CD4-positive, CD25-positive, alpha-beta regulatory T cell (primary cell): ENCODE measurements at regions not wholly inside any gene's neighbourhood (a gene's known extent, or its start where the extent isn't known, plus 50 kb on each side); places are given as distances from the start of the nearest gene placed in this dataset.

Experiments used
- ATAC-seq, 2 donors: fragments of 150-1000 bp; cut with Tn5 transposase; one replicate each; pipeline ENCODE4 v1.10.0; 2021; ENCODE audit warnings: low read depth in 2 of 2, moderate number of reproducible peaks in 2 of 2, moderate library complexity in 1 of 2
- DNase-seq, 3 donors: peaks; one replicate each; pipeline versions ENCODE4 v3.0.0 to v3.0.0-alpha.2; 2012 to 2022; ENCODE audit warnings: mixed read lengths in 1 of 3
- H3K27ac ChIP-seq: one replicate; pipeline ENCODE4 v1.7.0; 2013; ENCODE audit warnings: mild to moderate bottlenecking, low read length; ENCODE audit not compliant: insufficient read depth, poor library complexity, severe bottlenecking
- H3K27me3 ChIP-seq: one replicate; pipeline ENCODE4 v1.7.0; 2013; ENCODE audit warnings: low read length; ENCODE audit not compliant: control insufficient read depth, insufficient read depth
- H3K36me3 ChIP-seq: one replicate; pipeline ENCODE4 v1.7.0; 2013; ENCODE audit warnings: mild to moderate bottlenecking, low read length, moderate library complexity; ENCODE audit not compliant: control insufficient read depth, insufficient read depth
- H3K4me1 ChIP-seq: 2 replicates; pipeline ENCODE4 v1.7.0; 2013; ENCODE audit warnings: mild to moderate bottlenecking, low read length; ENCODE audit not compliant: insufficient read depth, control insufficient read depth, poor library complexity, severe bottlenecking
- H3K4me3 ChIP-seq: one replicate; pipeline ENCODE4 v1.7.0; 2013; ENCODE audit warnings: low read depth, mild to moderate bottlenecking, low read length, moderate library complexity
- H3K9me3 ChIP-seq, 2 experiments: 1 replicate in 1 of 2; 2 replicates in 1 of 2; pipeline ENCODE4 v1.7.0; 2013; ENCODE audit warnings: low read length in 2 of 2, mild to moderate bottlenecking in 1 of 2, moderate library complexity in 1 of 2; ENCODE audit not compliant: control insufficient read depth in 2 of 2
- H3K27ac Mint-ChIP-seq, 3 donors: one replicate each; pipeline ENCODE4 v1.8.0; 2020 to 2022; ENCODE audit warnings: mild to moderate bottlenecking in 3 of 3, mixed read lengths in 3 of 3, moderate library complexity in 2 of 3
- H3K27me3 Mint-ChIP-seq: one replicate; pipeline ENCODE4 v1.8.0; 2022; ENCODE audit warnings: mild to moderate bottlenecking, mixed read lengths
- H3K36me3 Mint-ChIP-seq: one replicate; pipeline ENCODE4 v1.8.0; 2020; ENCODE audit warnings: mixed read lengths
- H3K4me1 Mint-ChIP-seq, 4 donors: one replicate each; pipeline ENCODE4 v1.8.0; 2020 to 2022; ENCODE audit warnings: mixed read lengths in 4 of 4, mild to moderate bottlenecking in 1 of 4
- H3K4me3 Mint-ChIP-seq, 4 donors: one replicate each; pipeline ENCODE4 v1.8.0; 2020 to 2022; ENCODE audit warnings: mild to moderate bottlenecking in 4 of 4, mixed read lengths in 4 of 4, moderate library complexity in 3 of 4
- H3K9me3 Mint-ChIP-seq, 7 donors: one replicate each; pipeline ENCODE4 v1.8.0; 2020 to 2022; ENCODE audit warnings: mixed read lengths in 7 of 7, mild to moderate bottlenecking in 3 of 7, moderate library complexity in 2 of 7

- DNase-seq (no peak), ATAC-seq (no peak)
- H3K9me3 ChIP-seq, result peaks cover 0 to 6% of the 10 kb centered on the region in 2 experiments
- no peaks in the 10 kb centered on the region for H3K27me3 Mint-ChIP-seq
- no peaks in the 10 kb centered on the region for H3K36me3 Mint-ChIP-seq
- H3K4me3 Mint-ChIP-seq, result no peak overlapping the region
- H3K27ac ChIP-seq, result no peak overlapping the region
- no peaks in the 10 kb centered on the region for H3K4me1 Mint-ChIP-seq
- no peaks in the 10 kb centered on the region for H3K4me1 ChIP-seq
- no peaks in the 10 kb centered on the region for H3K36me3 ChIP-seq
- H3K4me3 ChIP-seq, result no peak overlapping the region
- no peak overlapping the region for H3K27ac Mint-ChIP-seq
- H3K9me3 Mint-ChIP-seq, result peaks cover 0 to 15% (median 8%) of the 10 kb centered on the region in 7 donors
- no peaks in the 10 kb centered on the region for H3K27me3 ChIP-seq
Measured at GRCh38 chr4:188463909-188464308, 324.7 kb downstream of the TRIML1 start.

- no peak for DNase-seq
- no peaks in the 10 kb centered on the region for H3K27me3 ChIP-seq
- no peak overlapping the region for H3K4me3 ChIP-seq
- H3K36me3 Mint-ChIP-seq, result no peaks in the 10 kb centered on the region
- no peaks in the 10 kb centered on the region for H3K27me3 Mint-ChIP-seq
- H3K4me1 ChIP-seq, result no peaks in the 10 kb centered on the region
- ATAC-seq, result no peak
- H3K36me3 ChIP-seq, result no peaks in the 10 kb centered on the region
- H3K27ac ChIP-seq, result no peak overlapping the region
- peaks cover 0 to 6% of the 10 kb centered on the region in 2 experiments for H3K9me3 ChIP-seq
- H3K4me3 Mint-ChIP-seq, result no peak overlapping the region
- H3K9me3 Mint-ChIP-seq, result peaks cover 0 to 11% (median 7%) of the 10 kb centered on the region in 7 donors
- H3K4me1 Mint-ChIP-seq, result no peaks in the 10 kb centered on the region
- H3K27ac Mint-ChIP-seq, result no peak overlapping the region
Measured at GRCh38 chr4:188466001-188466400, 326.8 kb downstream of the TRIML1 start.

DNA sequence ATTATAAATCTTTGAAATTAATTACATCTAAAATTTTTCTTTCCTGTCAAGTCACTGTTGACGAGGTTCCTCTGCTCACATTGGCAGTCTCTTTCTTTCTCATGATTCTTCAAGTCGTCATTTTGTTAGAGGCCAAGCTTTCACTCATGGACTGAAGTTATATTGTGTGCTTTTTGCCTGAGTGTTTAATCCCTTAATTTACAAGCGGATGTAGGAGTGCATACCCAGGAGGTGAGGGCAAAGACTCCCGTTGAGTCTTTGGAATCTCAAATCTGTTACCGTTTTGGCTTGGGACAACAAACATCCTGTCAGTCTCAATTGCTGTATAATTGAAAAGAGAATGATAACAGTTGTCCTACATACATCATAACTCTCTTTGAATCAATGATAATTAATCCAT, 345.0 kb downstream of the TRIML1 start:
- Mint-ChIP-seq H3K27me3 (no peaks in the 10 kb centered on the region), H3K27ac (no peak overlapping the region), H3K36me3 (no peaks in the 10 kb centered on the region), H3K4me3 (no peak overlapping the region), H3K4me1 (no peaks in the 10 kb centered on the region), H3K9me3 (peaks cover 0 to 22% (median 5%) of the 10 kb centered on the region in 7 donors)
- H3K27me3 ChIP-seq, result no peaks in the 10 kb centered on the region
- no peak overlapping the region for H3K4me3 ChIP-seq
- no peaks in the 10 kb centered on the region for H3K9me3 ChIP-seq
- no peak for DNase-seq
- no peak for ATAC-seq
- no peaks in the 10 kb centered on the region for H3K4me1 ChIP-seq
- no peak overlapping the region for H3K27ac ChIP-seq
- H3K36me3 ChIP-seq, result no peaks in the 10 kb centered on the region

GRCh38 chr4:188485906-188486305, 346.7 kb downstream of the TRIML1 start:
- Mint-ChIP-seq H3K27ac (no peak overlapping the region), H3K27me3 (no peaks in the 10 kb centered on the region), H3K9me3 (peaks cover 0 to 22% (median 5%) of the 10 kb centered on the region in 7 donors), H3K4me3 (no peak overlapping the region), H3K4me1 (no peaks in the 10 kb centered on the region), H3K36me3 (no peaks in the 10 kb centered on the region)
- no peak for ATAC-seq
- DNase-seq, result no peak
- Histone ChIP-seq H3K9me3 (no peaks in the 10 kb centered on the region), H3K27me3 (no peaks in the 10 kb centered on the region), H3K27ac (no peak overlapping the region), H3K36me3 (no peaks in the 10 kb centered on the region), H3K4me3 (no peak overlapping the region), H3K4me1 (no peaks in the 10 kb centered on the region)

DNA sequence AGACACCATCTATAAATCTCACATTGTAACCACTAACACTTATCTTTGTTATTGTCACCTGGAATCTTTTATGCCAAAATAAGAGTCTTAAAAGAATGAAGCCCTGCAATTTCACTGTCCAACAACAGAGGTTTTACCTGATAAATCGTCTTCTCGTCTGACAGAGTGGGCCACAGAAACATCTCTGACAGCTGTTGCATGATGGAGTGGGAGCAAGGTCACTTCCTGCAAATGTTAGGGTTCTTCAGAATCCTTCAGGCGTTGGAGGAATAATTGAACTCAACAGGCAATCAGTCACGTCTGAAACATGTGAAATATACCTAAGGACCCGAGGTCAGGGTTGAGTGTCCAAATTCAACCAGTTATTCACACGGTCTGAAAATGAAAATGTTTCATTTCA, 353.6 kb downstream of the TRIML1 start:
- DNase-seq, result no peak
- no peaks in the 10 kb centered on the region for H3K27me3 ChIP-seq
- Mint-ChIP-seq H3K9me3 (peaks cover 2 to 19% (median 5%) of the 10 kb centered on the region in 7 donors), H3K36me3 (no peaks in the 10 kb centered on the region), H3K4me3 (no peak overlapping the region), H3K27ac (no peak overlapping the region), H3K27me3 (no peaks in the 10 kb centered on the region), H3K4me1 (no peaks in the 10 kb centered on the region)
- H3K9me3 ChIP-seq, result peaks cover 0 to 11% of the 10 kb centered on the region in 2 experiments
- no peak overlapping the region for H3K27ac ChIP-seq
- ATAC-seq, result no peak
- H3K4me1 ChIP-seq, result no peaks in the 10 kb centered on the region
- no peaks in the 10 kb centered on the region for H3K36me3 ChIP-seq
- H3K4me3 ChIP-seq, result no peak overlapping the region

- ATAC-seq, result no peak
- no peaks in the 10 kb centered on the region for H3K36me3 Mint-ChIP-seq
- no peak for DNase-seq
- H3K27me3 Mint-ChIP-seq, result peaks cover 4% of the 10 kb centered on the region
- no peaks in the 10 kb centered on the region for H3K27me3 ChIP-seq
- peaks cover 0 to 17% of the 10 kb centered on the region in 2 experiments for H3K9me3 ChIP-seq
- H3K4me1 ChIP-seq, result no peaks in the 10 kb centered on the region
- H3K9me3 Mint-ChIP-seq, result peaks cover 3 to 21% (median 8%) of the 10 kb centered on the region in 7 donors
- no peaks in the 10 kb centered on the region for H3K36me3 ChIP-seq
- no peak overlapping the region for H3K4me3 ChIP-seq
- H3K4me3 Mint-ChIP-seq, result no peak overlapping the region
- H3K4me1 Mint-ChIP-seq, result no peaks in the 10 kb centered on the region
- H3K27ac ChIP-seq, result no peak overlapping the region
- no peak overlapping the region for H3K27ac Mint-ChIP-seq
Measured at GRCh38 chr4:188495169-188495568, 355.9 kb downstream of the TRIML1 start.

GRCh38 chr4:188511431-188511830, 372.2 kb downstream of the TRIML1 start:
- H3K4me3 ChIP-seq, result no peak overlapping the region
- no peak for DNase-seq
- Mint-ChIP-seq H3K36me3 (no peaks in the 10 kb centered on the region), H3K4me1 (no peaks in the 10 kb centered on the region), H3K4me3 (no peak overlapping the region), H3K27ac (no peak overlapping the region), H3K9me3 (peaks cover 3 to 38% (median 19%) of the 10 kb centered on the region in 7 donors), H3K27me3 (no peaks in the 10 kb centered on the region)
- H3K27me3 ChIP-seq, result no peaks in the 10 kb centered on the region
- no peak for ATAC-seq
- no peaks in the 10 kb centered on the region for H3K36me3 ChIP-seq
- H3K9me3 ChIP-seq, result peaks cover 0 to 4% of the 10 kb centered on the region in 2 experiments
- H3K27ac ChIP-seq, result no peak overlapping the region
- no peaks in the 10 kb centered on the region for H3K4me1 ChIP-seq

DNA sequence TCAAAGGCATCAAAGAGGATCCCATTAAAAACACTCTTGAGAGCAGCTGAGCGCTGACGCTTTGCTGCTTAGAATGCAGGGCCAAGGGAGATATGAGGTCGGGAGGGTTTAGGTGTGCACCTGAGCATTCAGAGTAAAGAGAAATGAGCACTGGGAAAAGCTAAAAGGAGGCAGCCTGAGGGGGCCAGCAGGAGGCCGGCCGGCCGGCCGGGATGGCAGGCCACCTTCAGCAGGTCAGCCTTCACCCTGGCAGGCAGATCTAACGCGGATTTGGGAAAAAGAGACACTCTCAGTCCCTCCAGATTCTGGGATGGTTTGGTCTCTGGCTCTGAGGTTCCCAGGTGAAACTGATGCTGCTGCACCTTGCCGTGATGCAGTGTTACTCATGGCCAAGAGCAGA, 393.5 kb downstream of the TRIML1 start:
- Mint-ChIP-seq H3K9me3 (peaks cover 0 to 34% (median 10%) of the 10 kb centered on the region in 7 donors), H3K27ac (no peak overlapping the region), H3K4me1 (no peaks in the 10 kb centered on the region), H3K36me3 (no peaks in the 10 kb centered on the region), H3K4me3 (no peak overlapping the region), H3K27me3 (no peaks in the 10 kb centered on the region)
- Histone ChIP-seq H3K36me3 (no peaks in the 10 kb centered on the region), H3K27ac (no peak overlapping the region), H3K9me3 (peaks cover 4 to 6% of the 10 kb centered on the region in 2 experiments), H3K27me3 (no peaks in the 10 kb centered on the region), H3K4me3 (no peak overlapping the region), H3K4me1 (no peaks in the 10 kb centered on the region)
- ATAC-seq (no peak), DNase-seq (no peak)
